H1 (cell line): ENCODE measurements at regions not wholly inside any gene's neighbourhood (a gene's known extent, or its start where the extent isn't known, plus 50 kb on each side); places are given as distances from the start of the nearest gene placed in this dataset.

ENCODE experiments used
- POLR2A ChIP-seq, 2 experiments: IDR thresholded peaks; 1 replicate in 1 of 2; 2 replicates in 1 of 2; pipeline ENCODE4 v1.6.1; 2011; ENCODE audit warnings: low read depth in 2 of 2, low read length in 2 of 2, mild to moderate bottlenecking in 2 of 2; ENCODE audit errors: control extremely low read depth in 1 of 2
- SAP30 ChIP-seq: fragments of 300-600 bp; sonication (generic); IDR thresholded peaks from 2 replicates; pipeline ENCODE4 v1.7.1; 2012; ENCODE audit warnings: low read length, moderate library complexity, mild to moderate bottlenecking, inconsistent platforms; ENCODE audit not compliant: insufficient read depth, insufficient replicate concordance

GRCh38 chr16:80299416-80299815 lies 241.4 kb upstream of the DYNLRB2 start:
- TF ChIP-seq SAP30, result no peak
- no peak for TF ChIP-seq POLR2A (IDR thresholded peaks at IDR 0.05; ENCODE audit: control extremely low read depth in 1 of 2, low read depth in 2 of 2, low read length in 2 of 2)
